ENCODE measurements at regions not wholly inside any gene's neighbourhood (a gene's known extent, or its start where the extent isn't known, plus 50 kb on each side); places are given as distances from the start of the nearest gene placed in this dataset.

- no peak for DNase-seq (ENCODE audit: low spot score)
- ChIA-PET POLR2A (no interaction called here), CTCF (ENCODE audit: low intra/inter-chr PET ratio, low total read pairs) (no interaction called here)
- no peak overlapping the region for H2AFZ ChIP-seq (ENCODE audit: low read length)
- BruUV-seq (replicated peaks) = no TSS peak
- ATAC-seq = no peak
- no peak for FAIRE-seq
- intact Hi-C loops (cut with micrococcal nuclease; ENCODE audit: unreplicated experiment) = no loop called here
- peaks cover 82% of the 10 kb centered on the region for H3K9me3 ChIP-seq (ENCODE audit: low read length)
- no peaks in the 10 kb centered on the region for H3K36me3 ChIP-seq (replicated peaks in 1 of 2; ENCODE audit: control insufficient read depth in 1 of 2, insufficient read depth in 2 of 2, low read length in 2 of 2)
- no peak overlapping the region for H3K4me2 ChIP-seq (ENCODE audit: low read depth, low read length)
- H3K9ac ChIP-seq (ENCODE audit: insufficient read depth, low read depth, low read length) = no peak overlapping the region
- no peak overlapping the region for H3K27ac ChIP-seq (ENCODE audit: extremely low read length, insufficient read depth, low read length)
- H3K4me1 ChIP-seq (ENCODE audit: insufficient read depth, low read length) = no peaks in the 10 kb centered on the region
- 4% methylated on average over 2 of the region's 2 CpGs for WGBS (ENCODE audit: low lambda C conversion rate)
- in situ Hi-C loops (cut with HindIII; ENCODE audit: extremely low pct_ligation_motif_present, low pct_unique_long_range_greater_than_20kb) = no loop called here
- H4K20me1 ChIP-seq (ENCODE audit: insufficient read depth, low read length) = no peaks in the 10 kb centered on the region
- no peak overlapping the region for H3K4me3 ChIP-seq (replicated peaks in 1 of 3; ENCODE audit: insufficient read depth in 1 of 3, low read depth in 2 of 3, low read length in 3 of 3)
- H3K79me2 ChIP-seq (ENCODE audit: insufficient read depth, low read length) = no peaks in the 10 kb centered on the region
- H3K27me3 ChIP-seq (ENCODE audit: control insufficient read depth in 1 of 2, insufficient read depth in 2 of 2, low read length in 2 of 2) = no peaks in the 10 kb centered on the region
- TF ChIP-seq ZNF124 (CRISPR knock-in tag; IDR thresholded peaks at IDR 0.05) = no peak
- TF ChIP-seq ZSCAN25 (CRISPR knock-in tag; IDR thresholded peaks at IDR 0.05) = no peak
- no peak for TF ChIP-seq SRSF4 (IDR thresholded peaks at IDR 0.05; ENCODE audit: low read depth, low read length, poor library complexity, severe bottlenecking)
- no peak for TF ChIP-seq RXRB (CRISPR knock-in tag; IDR thresholded peaks at IDR 0.05; ENCODE audit: borderline replicate concordance)
- no peak for TF ChIP-seq TIGD3 (CRISPR knock-in tag; IDR thresholded peaks at IDR 0.05; ENCODE audit: borderline replicate concordance)
- TF ChIP-seq, protein P1, sequence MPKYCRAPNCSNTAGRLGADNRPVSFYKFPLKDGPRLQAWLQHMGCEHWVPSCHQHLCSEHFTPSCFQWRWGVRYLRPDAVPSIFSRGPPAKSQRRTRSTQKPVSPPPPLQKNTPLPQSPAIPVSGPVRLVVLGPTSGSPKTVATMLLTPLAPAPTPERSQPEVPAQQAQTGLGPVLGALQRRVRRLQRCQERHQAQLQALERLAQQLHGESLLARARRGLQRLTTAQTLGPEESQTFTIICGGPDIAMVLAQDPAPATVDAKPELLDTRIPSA (CRISPR knock-in tag; IDR thresholded peaks at IDR 0.05; ENCODE audit: borderline replicate concordance) = no peak
- TF ChIP-seq, protein P2, sequence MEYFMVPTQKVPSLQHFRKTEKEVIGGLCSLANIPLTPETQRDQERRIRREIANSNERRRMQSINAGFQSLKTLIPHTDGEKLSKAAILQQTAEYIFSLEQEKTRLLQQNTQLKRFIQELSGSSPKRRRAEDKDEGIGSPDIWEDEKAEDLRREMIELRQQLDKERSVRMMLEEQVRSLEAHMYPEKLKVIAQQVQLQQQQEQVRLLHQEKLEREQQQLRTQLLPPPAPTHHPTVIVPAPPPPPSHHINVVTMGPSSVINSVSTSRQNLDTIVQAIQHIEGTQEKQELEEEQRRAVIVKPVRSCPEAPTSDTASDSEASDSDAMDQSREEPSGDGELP (IDR thresholded peaks at IDR 0.05; ENCODE audit: borderline replicate concordance, low read depth) = no peak
- no peak for TF ChIP-seq TBX3 (IDR thresholded peaks at IDR 0.05; ENCODE audit: borderline replicate concordance)
- TF ChIP-seq CEBPG (CRISPR knock-in tag; IDR thresholded peaks at IDR 0.05) = no peak
- TF ChIP-seq ETV5 (CRISPR knock-in tag; IDR thresholded peaks at IDR 0.05; ENCODE audit: borderline replicate concordance) = no peak
- no peak for TF ChIP-seq KMT2A (CRISPR knock-in tag; IDR thresholded peaks at IDR 0.05)
- no peak for TF ChIP-seq ZNF646 (CRISPR knock-in tag; IDR thresholded peaks at IDR 0.05)
- TF ChIP-seq, protein P3, sequence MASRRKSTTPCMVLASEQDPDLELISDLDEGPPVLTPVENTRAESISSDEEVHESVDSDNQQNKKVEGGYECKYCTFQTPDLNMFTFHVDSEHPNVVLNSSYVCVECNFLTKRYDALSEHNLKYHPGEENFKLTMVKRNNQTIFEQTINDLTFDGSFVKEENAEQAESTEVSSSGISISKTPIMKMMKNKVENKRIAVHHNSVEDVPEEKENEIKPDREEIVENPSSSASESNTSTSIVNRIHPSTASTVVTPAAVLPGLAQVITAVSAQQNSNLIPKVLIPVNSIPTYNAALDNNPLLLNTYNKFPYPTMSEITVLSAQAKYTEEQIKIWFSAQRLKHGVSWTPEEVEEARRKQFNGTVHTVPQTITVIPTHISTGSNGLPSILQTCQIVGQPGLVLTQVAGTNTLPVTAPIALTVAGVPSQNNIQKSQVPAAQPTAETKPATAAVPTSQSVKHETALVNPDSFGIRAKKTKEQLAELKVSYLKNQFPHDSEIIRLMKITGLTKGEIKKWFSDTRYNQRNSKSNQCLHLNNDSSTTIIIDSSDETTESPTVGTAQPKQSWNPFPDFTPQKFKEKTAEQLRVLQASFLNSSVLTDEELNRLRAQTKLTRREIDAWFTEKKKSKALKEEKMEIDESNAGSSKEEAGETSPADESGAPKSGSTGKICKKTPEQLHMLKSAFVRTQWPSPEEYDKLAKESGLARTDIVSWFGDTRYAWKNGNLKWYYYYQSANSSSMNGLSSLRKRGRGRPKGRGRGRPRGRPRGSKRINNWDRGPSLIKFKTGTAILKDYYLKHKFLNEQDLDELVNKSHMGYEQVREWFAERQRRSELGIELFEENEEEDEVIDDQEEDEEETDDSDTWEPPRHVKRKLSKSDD (CRISPR knock-in tag; IDR thresholded peaks at IDR 0.05; ENCODE audit: low read depth) = no peak
Observed at GRCh38 chr15:95141486-95141885, 910.1 kb downstream of the MCTP2 start.
